IMR-90 (cell line): ENCODE measurements at regions not wholly inside any gene's neighbourhood (a gene's known extent, or its start where the extent isn't known, plus 50 kb on each side); places are given as distances from the start of the nearest gene placed in this dataset.
A peak's percentile ranks its signal among the peaks of the same experiment; 100 is the strongest.

Source experiments
- ATAC-seq: fragments of 200-7000 bp; cut with Tn5 transposase; 2 replicates; pipeline ENCODE4 v1.9.1; 2020; ENCODE audit warnings: low read depth, mild to moderate bottlenecking, moderate library complexity
- BruUV-seq: library from RNA; stranded (reverse); fragments of 400-500 nt; replicated peaks from 2 replicates; lab custom pipeline; 2021; lab: Mats Ljungman, UMichigan
- CTCF ChIA-PET: fragments of 300-600 bp; formaldehyde crosslinking; extraction: SDS; loops from one replicate; lab custom pipeline; 2021; ENCODE audit warnings: antibody characterized with exemption; lab: Yijun Ruan, JAX
- POLR2A ChIA-PET: fragments of 300-600 bp; sonication (Branson Sonifier 250); formaldehyde crosslinking; loops from one replicate; lab custom pipeline; 2022; ENCODE audit warnings: antibody characterized with exemption; ENCODE audit not compliant: unreplicated experiment; lab: Charles Lee
- DNase-seq: peaks from one replicate; pipeline ENCODE4 v3.0.0; 2013
- H2AFZ ChIP-seq: replicated peaks from 2 replicates; pipeline ENCODE3; 2013; ENCODE audit warnings: low read length, mild to moderate bottlenecking; ENCODE audit not compliant: poor library complexity
- H2AK5ac ChIP-seq: 2 replicates; pipeline ENCODE4 v1.6.1; 2013; ENCODE audit warnings: low read depth, low read length, inconsistent platforms
- H2AK9ac ChIP-seq: replicated peaks from 2 replicates; pipeline ENCODE3; 2013; ENCODE audit warnings: mild to moderate bottlenecking, low read depth, low read length, moderate library complexity; ENCODE audit not compliant: poor library complexity
- H2BK120ac ChIP-seq: 2 replicates; pipeline ENCODE4 v1.6.1; 2013; ENCODE audit warnings: low read depth, low read length, inconsistent platforms
- H2BK15ac ChIP-seq: 3 replicates; pipeline ENCODE4 v1.6.1; 2013; ENCODE audit warnings: low read depth, low read length, inconsistent platforms
- H2BK20ac ChIP-seq: 2 replicates; pipeline ENCODE4 v1.6.1; 2013; ENCODE audit warnings: low read depth, mild to moderate bottlenecking, inconsistent platforms, low read length, moderate library complexity
- H2BK5ac ChIP-seq: 2 replicates; pipeline ENCODE4 v1.6.1; 2013; ENCODE audit warnings: mild to moderate bottlenecking, low read depth, low read length, inconsistent platforms; ENCODE audit not compliant: poor library complexity, severe bottlenecking
- H3K14ac ChIP-seq: replicated peaks from 2 replicates; pipeline ENCODE4 v1.6.1; 2013; ENCODE audit warnings: low read depth, low read length, inconsistent platforms
- H3K18ac ChIP-seq: 2 replicates; pipeline ENCODE4 v1.6.1; 2013; ENCODE audit warnings: low read depth, low read length, control low read depth
- H3K23ac ChIP-seq: 2 replicates; pipeline ENCODE4 v1.6.1; 2013; ENCODE audit warnings: low read depth, low read length, inconsistent platforms
- H3K27ac ChIP-seq: 2 replicates; pipeline ENCODE4 v1.5.1; 2013; ENCODE audit warnings: mild to moderate bottlenecking, control low read depth, low read length; ENCODE audit not compliant: insufficient read depth
- H3K27me3 ChIP-seq: 2 replicates; pipeline ENCODE4 v1.6.1; 2013; ENCODE audit warnings: low read length; ENCODE audit not compliant: control insufficient read depth, insufficient read depth
- H3K36me3 ChIP-seq: 2 replicates; pipeline ENCODE4 v1.6.1; 2013; ENCODE audit warnings: low read length, mixed read lengths; ENCODE audit not compliant: control insufficient read depth, insufficient read depth
- H3K4ac ChIP-seq: 2 replicates; pipeline ENCODE4 v1.6.1; 2013; ENCODE audit warnings: low read depth, low read length, inconsistent platforms
- H3K4me1 ChIP-seq: 2 replicates; pipeline ENCODE4 v1.6.1; 2013; ENCODE audit warnings: low read length, mixed read lengths; ENCODE audit not compliant: control insufficient read depth, insufficient read depth
- H3K4me2 ChIP-seq: 2 replicates; pipeline ENCODE4 v1.6.1; 2013; ENCODE audit warnings: low read depth, mild to moderate bottlenecking, control low read depth, low read length, moderate library complexity
- H3K4me3 ChIP-seq: 2 replicates; pipeline ENCODE4 v1.5.1; 2013; ENCODE audit warnings: low read depth, mild to moderate bottlenecking, control low read depth, low read length, moderate library complexity; ENCODE audit not compliant: insufficient read depth
- H3K56ac ChIP-seq: 2 replicates; pipeline ENCODE4 v1.6.1; 2013; ENCODE audit warnings: low read length, inconsistent platforms; ENCODE audit not compliant: insufficient read depth; ENCODE audit errors: extremely low read depth
- H3K79me1 ChIP-seq, 2 experiments: 2 replicates each; pipeline ENCODE4 v1.6.1; 2013; ENCODE audit warnings: low read length in 2 of 2, inconsistent platforms in 1 of 2, low read depth in 1 of 2
- H3K9ac ChIP-seq: 2 replicates; pipeline ENCODE4 v1.6.1; 2013; ENCODE audit warnings: low read depth, low read length, control low read depth
- H3K9me1 ChIP-seq: 2 replicates; pipeline ENCODE4 v1.6.1; 2013; ENCODE audit warnings: low read length, inconsistent platforms; ENCODE audit not compliant: insufficient read depth
- H3K9me3 ChIP-seq: 2 replicates; pipeline ENCODE4 v1.6.1; 2013; ENCODE audit warnings: low read length; ENCODE audit not compliant: control insufficient read depth, insufficient read depth
- H4K20me1 ChIP-seq: 2 replicates; pipeline ENCODE4 v1.6.1; 2013; ENCODE audit warnings: low read length, inconsistent platforms; ENCODE audit not compliant: insufficient read depth
- H4K5ac ChIP-seq: 2 replicates; pipeline ENCODE4 v1.6.1; 2013; ENCODE audit warnings: mild to moderate bottlenecking, low read depth, low read length, control low read depth
- H4K8ac ChIP-seq, 2 experiments: 2 replicates each; pipeline ENCODE4 v1.6.1; 2013; ENCODE audit warnings: low read depth in 2 of 2, low read length in 2 of 2, control low read depth in 1 of 2, inconsistent platforms in 1 of 2
- H4K91ac ChIP-seq: 2 replicates; pipeline ENCODE4 v1.6.1; 2013; ENCODE audit warnings: low read depth, low read length, inconsistent platforms; ENCODE audit not compliant: insufficient read depth
- BHLHE40 ChIP-seq: fragments of 150-350 bp; IDR thresholded peaks from 2 replicates; pipeline ENCODE4 v1.6.1; 2016; ENCODE audit warnings: mild to moderate bottlenecking, low read depth, low read length
- FOS ChIP-seq: fragments of 150-350 bp; IDR thresholded peaks from 2 replicates; pipeline ENCODE4 v1.6.1; 2016; ENCODE audit warnings: low read depth, low read length
- NFE2L2 ChIP-seq: fragments of 150-350 bp; IDR thresholded peaks from 2 replicates; pipeline ENCODE4 v1.6.1; 2016; ENCODE audit warnings: low read depth, mild to moderate bottlenecking, low read length
- WGBS, 2 experiments: methylation state at CpG; one replicate each; pipeline versions ENCODE4 v1.1.5 to v1.1.7; 2013; ENCODE audit warnings: missing lambda C conversion rate in 2 of 2; ENCODE audit not compliant: insufficient read length in 1 of 2; ENCODE audit errors: extremely low coverage in 2 of 2; 5-methylcytosine and 5-hydroxymethylcytosine counted together
- dilution Hi-C: fragments of 300-500 bp; cut with HindIII; formaldehyde crosslinking; loops from one replicate; pipeline ENCODE4 v1.14.3; 2018; ENCODE audit warnings: low sequenced_read_pairs; ENCODE audit not compliant: unreplicated experiment
- in situ Hi-C: fragments of 300-500 bp; cut with MboI; formaldehyde crosslinking; loops from 3 replicates; pipeline ENCODE4 v1.14.3; 2019; ENCODE audit warnings: low sequenced_read_pairs, inconsistent platforms, mixed read lengths
- intact Hi-C: fragments of 100-400 bp; cut with micrococcal nuclease; formaldehyde crosslinking; loops from 2 replicates; pipeline ENCODE4 v1.10.0; 2022

DNA sequence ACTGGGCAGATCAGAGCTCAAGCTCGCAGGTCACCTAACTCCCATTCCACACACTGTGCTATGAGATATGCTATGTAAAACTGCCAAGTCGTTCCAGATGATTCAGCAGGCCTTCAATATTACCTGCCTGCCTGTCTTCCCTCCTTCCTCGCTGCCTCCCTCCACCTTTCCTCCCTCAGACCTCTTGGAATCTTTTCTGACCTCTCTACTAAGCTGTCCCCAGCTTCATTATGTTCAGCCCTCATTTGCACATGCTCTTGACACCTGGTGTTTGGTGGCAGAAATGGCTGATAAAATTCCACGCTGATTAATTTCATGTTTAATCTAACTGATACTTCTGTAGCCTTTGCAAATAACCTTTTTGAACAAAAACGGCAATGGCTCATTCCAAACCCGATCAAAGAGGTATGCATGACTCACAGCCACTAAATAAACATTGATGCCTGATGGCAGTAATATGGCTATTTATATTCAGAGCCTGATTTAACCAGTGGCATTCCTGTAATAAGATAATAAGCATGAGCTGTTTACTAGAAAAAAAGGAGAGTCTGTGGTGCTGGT lies 130.8 kb upstream of the EGLN3 start:
- ATAC-seq (peak; percentile 49), DNase-seq (peak; percentile 40)
- no TSS peak for BruUV-seq
- no peak for TF ChIP-seq BHLHE40
- no peak for TF ChIP-seq NFE2L2
- 0 out of 2 replicates have a peak, but pooled peaks have one; percentile 22 for TF ChIP-seq FOS
- H3K4ac ChIP-seq, result no peak overlapping the region
- H4K91ac ChIP-seq, result no peak overlapping the region; the same call in 1 of the 2 replicates
- H3K9ac ChIP-seq, result no peak overlapping the region
- H2BK5ac ChIP-seq, result no peak overlapping the region
- H3K79me1 ChIP-seq, result no peaks in the 10 kb centered on the region
- in situ Hi-C loops, result no loop called here
- H3K4me1 ChIP-seq, result peaks cover 2% of the 10 kb centered on the region; the same call in 1 of the 2 replicates
- no peak overlapping the region for H4K8ac ChIP-seq
- intact Hi-C loops, result no loop called here
- no peak overlapping the region for H3K4me3 ChIP-seq
- peak overlapping the region; percentile 24; the same call in 1 of the 2 replicates for H3K4me2 ChIP-seq
- H3K9me3 ChIP-seq, result no peaks in the 10 kb centered on the region
- H3K14ac ChIP-seq, result no peak overlapping the region
- no peak overlapping the region for H2BK20ac ChIP-seq
- no peak overlapping the region for H2AK9ac ChIP-seq
- CTCF ChIA-PET, result interaction anchor here (0.7 kb wide), 1 partner anchor 17 kb away, joined by 3 read pairs; no protein-coding TSS in a partner anchor
- WGBS, 2 experiments, result 0% methylated on average over 1 of the region's 6 CpGs; no CpG with 5 or more reads in 1 of the 2 experiments
- no peak overlapping the region for H2BK120ac ChIP-seq
- POLR2A ChIA-PET, result no interaction called here
- no peak overlapping the region for H2AK5ac ChIP-seq
- dilution Hi-C loops, result no loop called here
- H2AFZ ChIP-seq, result no peak overlapping the region
- no peak overlapping the region for H3K23ac ChIP-seq
- no peak overlapping the region for H3K27ac ChIP-seq
- no peak overlapping the region for H4K5ac ChIP-seq
- no peaks in the 10 kb centered on the region; the same call in 1 of the 2 replicates for H3K27me3 ChIP-seq
- H3K36me3 ChIP-seq, result no peaks in the 10 kb centered on the region
- H3K56ac ChIP-seq, result no peak overlapping the region
- no peaks in the 10 kb centered on the region for H3K9me1 ChIP-seq
- H4K20me1 ChIP-seq, result no peaks in the 10 kb centered on the region
- H3K18ac ChIP-seq, result no peak overlapping the region
- H2BK15ac ChIP-seq, result no peak overlapping the region; the same call in 2 of the 3 replicates
